Bone marrow (tissue), 2 donors: ENCODE measurements at regions not wholly inside any gene's neighbourhood (a gene's known extent, or its start where the extent isn't known, plus 50 kb on each side); places are given as distances from the start of the nearest gene placed in this dataset.

ENCODE experiments used
- DNase-seq, 2 donors: peaks; one replicate each; lab custom pipeline; 2025; lab: John Stamatoyannopoulos, UW

- no peak for DNase-seq
Observed at GRCh38 chr10:10854725-10855124, 162.9 kb upstream of the CELF2 start.

GRCh38 chr10:10855151-10855581 lies 162.5 kb upstream of the CELF2 start:
- DNase-seq: no peak

GRCh38 chr10:10860455-10860976 lies 157.2 kb upstream of the CELF2 start:
- DNase-seq: no peak

- no peak for DNase-seq
Observed at GRCh38 chr10:10865303-10865702, 152.4 kb upstream of the CELF2 start.

- DNase-seq: no peak
Observed at GRCh38 chr10:10865913-10866312, 151.8 kb upstream of the CELF2 start.

GRCh38 chr10:10869592-10869991 lies 148.1 kb upstream of the CELF2 start:
- no peak for DNase-seq

GRCh38 chr10:10870523-10871241 lies 147.0 kb upstream of the CELF2 start:
- no peak for DNase-seq

- no peak for DNase-seq
Observed at GRCh38 chr10:10871352-10871751, 146.3 kb upstream of the CELF2 start.

GRCh38 chr10:10872035-10872673 lies 145.5 kb upstream of the CELF2 start:
- no peak for DNase-seq

GRCh38 chr10:10872764-10873163 lies 144.9 kb upstream of the CELF2 start:
- no peak for DNase-seq

GRCh38 chr10:10873289-10873688 lies 144.4 kb upstream of the CELF2 start:
- DNase-seq: no peak

GRCh38 chr10:10873915-10874314 lies 143.8 kb upstream of the CELF2 start:
- DNase-seq: no peak

GRCh38 chr10:10878963-10879362 lies 138.7 kb upstream of the CELF2 start:
- no peak for DNase-seq

GRCh38 chr10:10881117-10881813 lies 136.4 kb upstream of the CELF2 start:
- no peak for DNase-seq

- no peak for DNase-seq
Observed at GRCh38 chr10:10883737-10884136, 133.9 kb upstream of the CELF2 start.

GRCh38 chr10:10886861-10887531 lies 130.7 kb upstream of the CELF2 start:
- DNase-seq: no peak

- no peak for DNase-seq
Observed at GRCh38 chr10:10891124-10892082, 126.3 kb upstream of the CELF2 start.

GRCh38 chr10:10892290-10892875 lies 125.3 kb upstream of the CELF2 start:
- no peak for DNase-seq

- no peak for DNase-seq
Observed at GRCh38 chr10:10897400-10897799, 120.3 kb upstream of the CELF2 start.

- DNase-seq: no peak
Observed at GRCh38 chr10:10901906-10902305, 115.8 kb upstream of the CELF2 start.

GRCh38 chr10:10902951-10903350 lies 114.7 kb upstream of the CELF2 start:
- no peak for DNase-seq
